HG03575 (cell line): ENCODE measurements at regions not wholly inside any gene's neighbourhood (a gene's known extent, or its start where the extent isn't known, plus 50 kb on each side); places are given as distances from the start of the nearest gene placed in this dataset.
"Not testable (repeated sequence)": the region's sequence is repeated elsewhere in the genome, so short reads cannot be mapped to it uniquely, and the experiment has no call there.

Experiments
- ATAC-seq: cut with Tn5 transposase; IDR thresholded peaks from one replicate; pipeline ENCODE4 v1.9.1; 2021; ENCODE audit not compliant: unreplicated experiment, insufficient number of reproducible peaks, low FRiP score; ENCODE audit errors: extremely low read depth

DNA sequence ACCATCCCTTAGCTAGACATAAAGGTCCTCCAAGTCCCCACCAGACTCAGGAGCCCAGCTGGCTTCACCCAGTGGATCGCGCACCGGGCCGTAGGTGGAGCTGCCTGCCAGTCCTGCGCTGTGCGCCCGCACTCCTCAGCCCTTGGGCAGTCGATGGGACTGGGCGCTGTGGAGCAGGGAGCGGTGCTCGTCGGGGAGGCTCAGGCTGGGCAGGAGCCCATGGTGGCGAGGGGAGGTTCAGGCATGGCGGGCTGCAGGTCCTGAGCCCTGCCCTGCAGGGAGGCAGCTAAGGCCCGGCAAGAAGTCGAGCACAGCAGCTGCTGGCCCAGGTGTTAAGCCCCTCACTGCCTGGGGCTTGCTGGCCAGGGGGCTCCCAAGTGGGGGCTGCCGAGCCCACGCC is 361.8 kb upstream of the ZNF462 start:
- ATAC-seq = not testable (repeated sequence)

DNA sequence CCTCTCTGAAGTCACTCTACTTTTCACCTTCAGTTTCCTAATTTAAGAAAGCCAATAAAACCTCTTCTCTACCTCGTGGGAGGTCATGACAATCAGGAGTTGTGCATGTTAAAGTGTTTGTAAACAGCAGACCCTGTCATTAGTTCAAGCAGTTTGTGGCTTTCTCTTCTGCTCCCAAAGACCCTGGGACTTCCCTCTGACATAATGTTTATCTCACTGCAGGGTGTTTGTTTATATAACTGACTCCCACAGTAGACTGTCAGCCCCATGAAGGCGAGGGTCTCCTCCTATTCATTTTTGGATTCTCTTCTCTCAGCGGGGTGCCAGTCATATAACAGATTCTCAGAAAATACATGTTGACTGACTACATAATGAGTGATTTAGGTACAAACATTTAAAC is 360.0 kb upstream of the ZNF462 start:
- no peak for ATAC-seq

DNA sequence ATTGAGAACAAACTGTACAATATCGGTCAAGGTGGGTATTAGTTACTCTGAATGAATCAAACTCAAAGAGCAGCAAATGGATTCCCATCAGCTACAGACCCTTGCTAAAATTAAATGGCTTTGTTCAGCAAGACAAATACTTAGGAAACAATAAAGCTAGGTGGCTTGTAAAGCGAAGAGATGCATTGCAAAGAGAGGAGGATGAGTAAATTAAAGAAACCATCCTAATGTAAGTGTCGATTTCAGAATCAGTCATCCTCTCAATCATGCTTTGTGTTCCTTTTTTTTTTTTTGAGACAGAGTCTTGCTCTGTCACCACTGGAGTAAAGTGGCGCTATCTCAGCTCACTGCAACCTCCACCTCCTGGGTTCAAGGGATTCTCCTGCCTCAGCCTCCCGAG is 359.2 kb upstream of the ZNF462 start:
- ATAC-seq = no peak

DNA sequence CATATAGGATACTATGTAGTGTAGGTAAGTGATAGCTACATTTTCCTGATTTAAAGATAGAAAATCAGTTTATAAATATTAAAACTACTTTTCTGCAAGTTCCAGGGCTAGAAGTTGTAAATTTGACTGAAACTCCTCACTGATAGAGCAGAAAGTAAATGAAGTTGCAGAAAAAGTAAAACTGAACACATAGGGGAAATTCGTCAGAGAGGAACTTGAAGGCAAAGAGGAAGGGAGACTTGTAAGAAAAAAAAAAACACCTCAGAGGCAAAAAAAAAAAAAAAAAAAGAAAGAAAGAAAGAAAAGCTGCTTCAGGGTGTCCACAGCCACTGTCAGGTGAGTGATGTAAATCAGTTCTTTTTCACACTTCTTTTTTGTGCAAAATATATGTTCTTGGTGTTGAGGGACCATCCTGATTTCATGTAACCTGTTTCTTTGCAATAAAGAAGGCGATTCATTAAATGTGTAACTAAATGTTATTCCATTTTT is 336.2 kb upstream of the ZNF462 start:
- no peak for ATAC-seq

DNA sequence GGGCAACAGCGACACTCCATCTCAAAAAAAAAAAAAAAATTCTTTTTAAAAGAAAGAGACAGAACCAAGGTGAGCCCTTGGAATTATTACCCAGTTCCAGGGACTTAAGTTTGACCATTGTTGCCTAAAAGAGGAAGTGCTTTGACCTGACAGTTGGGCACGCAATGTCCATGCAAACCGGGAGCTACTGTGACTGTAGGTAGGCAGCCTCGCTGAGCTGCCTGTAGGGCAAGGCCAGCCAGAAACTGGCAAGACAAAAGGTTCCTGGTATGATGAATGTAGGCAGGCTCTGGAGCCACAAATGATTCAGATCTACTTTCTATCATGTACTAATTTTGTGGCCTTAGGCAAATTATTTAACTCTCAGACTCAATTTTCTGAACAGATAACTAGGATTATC is 334.8 kb upstream of the ZNF462 start:
- ATAC-seq = no peak

DNA sequence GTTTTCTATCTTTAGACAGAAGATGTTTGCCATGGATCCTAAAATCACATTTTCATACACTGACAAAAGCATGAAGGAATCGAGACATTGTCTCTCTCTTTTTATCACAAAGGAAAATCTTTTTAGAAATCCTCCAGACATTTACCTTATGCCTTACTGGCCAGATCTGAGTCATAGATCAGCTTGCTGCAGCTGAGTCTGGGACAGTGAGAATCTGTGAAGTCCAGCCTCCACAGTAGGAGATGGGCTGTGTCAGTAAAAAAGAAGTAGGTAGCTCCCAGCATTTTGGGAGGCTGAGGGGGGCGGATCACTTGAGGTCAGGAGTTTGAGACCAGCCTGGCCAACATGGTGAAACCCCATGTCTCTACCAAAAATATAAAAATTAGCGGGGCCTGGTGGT is 333.4 kb upstream of the ZNF462 start:
- ATAC-seq = no peak

DNA sequence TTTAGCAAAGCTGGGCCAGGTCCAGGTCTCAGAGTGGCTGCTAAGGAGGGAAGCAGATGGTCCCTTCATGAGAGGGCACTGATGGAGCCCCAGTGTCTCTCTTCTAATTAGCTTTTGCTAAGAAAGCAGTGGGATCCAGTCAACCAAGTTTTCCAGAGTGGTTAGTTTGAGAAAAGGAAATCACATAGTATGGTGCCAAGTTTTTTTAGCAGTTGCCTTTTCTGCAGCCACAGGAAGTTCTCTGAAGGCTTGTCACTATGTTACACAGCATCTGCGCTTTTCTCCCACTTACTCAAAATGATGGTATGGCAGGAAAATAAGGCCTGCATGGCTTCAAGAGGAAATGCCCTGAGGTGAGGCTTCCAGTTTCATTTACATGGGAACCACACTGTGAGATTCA is 331.5 kb upstream of the ZNF462 start:
- ATAC-seq = no peak

DNA sequence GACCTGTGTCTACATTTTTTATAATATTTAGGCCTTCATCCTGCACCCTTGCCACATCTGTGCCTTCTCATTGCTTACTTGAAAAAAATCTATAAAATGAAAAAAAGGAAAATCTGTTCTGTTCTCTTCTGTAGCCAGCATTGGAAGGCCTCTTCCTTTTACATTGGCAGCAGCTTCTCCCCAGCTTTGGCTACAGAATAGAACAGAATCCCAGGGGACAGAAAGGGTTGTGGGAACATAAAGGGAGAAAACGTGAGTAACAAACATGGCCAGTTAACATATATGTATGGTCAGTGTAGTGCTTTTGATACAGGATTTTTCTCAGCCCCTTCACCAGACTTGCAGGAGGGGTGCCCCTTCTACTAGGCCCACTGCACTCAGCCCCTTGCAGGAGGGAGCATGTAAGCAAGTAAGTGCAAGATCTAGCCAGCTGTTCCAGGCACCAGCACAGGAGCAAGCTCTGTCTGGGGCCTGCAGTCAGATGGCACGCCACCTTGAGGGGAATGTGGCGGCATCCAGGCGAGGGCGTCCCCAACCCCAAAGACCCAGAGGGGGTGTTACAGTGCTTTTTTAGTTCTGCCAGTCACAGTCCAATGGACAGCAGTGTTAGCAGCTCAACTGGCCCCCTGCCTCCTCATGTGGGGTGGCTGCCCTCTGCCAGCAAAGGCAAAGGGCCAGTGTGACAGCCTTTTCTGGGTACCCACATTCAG is 330.5 kb upstream of the ZNF462 start:
- ATAC-seq = no peak

DNA sequence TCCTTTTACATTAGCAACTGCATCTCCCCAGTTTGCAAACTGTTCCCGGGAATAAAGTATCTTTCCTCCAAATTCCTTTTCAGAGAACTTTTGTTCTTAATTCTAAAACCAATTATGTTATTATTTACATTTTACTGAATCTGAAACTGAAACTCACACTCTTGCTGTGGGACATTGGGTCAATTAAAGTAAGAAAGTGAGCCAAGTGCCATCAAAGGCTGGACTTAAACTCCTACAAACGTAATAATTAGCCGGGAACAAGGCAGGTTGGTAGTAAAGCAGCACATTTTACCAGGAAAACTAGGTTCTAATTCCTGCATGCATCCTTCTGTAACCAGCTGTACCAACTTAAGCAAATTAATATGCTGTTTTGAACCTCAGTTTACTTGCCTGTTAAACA is 328.2 kb upstream of the ZNF462 start:
- no peak for ATAC-seq

DNA sequence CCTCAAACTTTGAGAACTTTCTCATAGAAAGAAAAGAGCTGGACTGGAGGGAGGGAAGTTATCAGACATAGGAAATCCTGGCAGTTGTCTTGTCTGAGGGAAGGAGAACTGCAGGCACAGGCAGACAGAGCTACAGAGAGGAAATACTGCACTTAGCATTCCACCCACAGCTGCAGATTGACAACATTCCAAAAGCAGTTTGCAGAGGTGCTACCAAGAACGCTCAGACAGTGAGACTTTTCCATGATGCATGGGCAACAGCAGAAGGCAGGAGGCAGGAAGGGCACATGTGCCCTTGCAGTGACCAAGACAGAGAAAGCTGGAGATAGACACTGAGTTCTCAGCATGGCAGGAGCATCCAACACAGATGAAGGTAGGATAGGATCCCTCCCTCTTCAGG is 327.5 kb upstream of the ZNF462 start:
- ATAC-seq = no peak

DNA sequence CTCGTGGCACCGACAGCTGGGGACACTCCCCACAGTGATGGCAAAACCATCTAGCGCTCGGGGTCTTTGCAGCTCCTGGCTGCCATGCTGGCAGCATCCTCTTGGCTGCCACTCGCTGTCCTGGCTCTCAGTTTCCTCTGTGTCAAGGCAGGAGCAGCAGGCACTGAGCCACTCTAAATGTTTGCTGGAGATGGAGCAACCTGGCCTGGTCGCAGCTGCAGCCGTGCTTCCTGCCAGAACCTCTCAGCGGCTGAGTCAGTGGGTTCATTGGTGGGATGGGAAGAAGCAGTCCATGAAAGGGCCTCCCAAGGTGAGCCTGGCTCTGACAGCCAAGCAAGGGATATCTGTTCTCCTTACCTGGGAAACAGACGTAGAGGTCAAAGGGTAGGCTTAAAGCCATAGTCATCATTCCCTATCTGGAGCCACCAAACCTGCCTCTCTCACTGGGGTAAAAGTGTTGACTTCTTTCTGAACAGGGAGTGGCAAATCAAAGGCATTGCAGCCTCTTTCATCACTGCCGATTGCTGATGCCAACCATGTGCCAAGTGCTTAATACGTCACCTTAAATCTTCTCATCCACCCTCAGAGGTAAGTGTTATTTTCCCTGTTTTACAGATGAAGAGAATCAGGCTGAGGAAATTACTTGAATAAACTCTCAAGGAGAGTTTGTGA is 304.8 kb upstream of the ZNF462 start:
- no peak for ATAC-seq

DNA sequence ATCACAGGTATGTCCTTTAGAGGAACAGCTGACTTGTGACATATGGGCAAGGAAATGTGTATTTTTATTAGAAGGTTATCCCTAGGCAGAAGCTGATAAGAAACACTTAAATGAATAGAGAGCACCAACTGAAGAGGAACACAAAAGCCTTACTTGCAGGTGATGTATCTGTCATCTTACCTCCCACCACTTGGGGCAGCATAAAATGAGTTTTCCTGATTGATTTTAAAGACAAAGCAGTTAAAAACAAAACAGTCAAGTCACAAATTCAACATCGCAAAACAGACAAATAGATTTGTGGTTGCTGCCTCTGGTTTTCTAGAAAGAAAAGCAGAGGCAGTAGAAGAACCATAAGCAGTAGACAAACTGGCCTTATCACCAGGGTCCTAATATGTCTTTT is 302.4 kb upstream of the ZNF462 start:
- ATAC-seq = no peak

DNA sequence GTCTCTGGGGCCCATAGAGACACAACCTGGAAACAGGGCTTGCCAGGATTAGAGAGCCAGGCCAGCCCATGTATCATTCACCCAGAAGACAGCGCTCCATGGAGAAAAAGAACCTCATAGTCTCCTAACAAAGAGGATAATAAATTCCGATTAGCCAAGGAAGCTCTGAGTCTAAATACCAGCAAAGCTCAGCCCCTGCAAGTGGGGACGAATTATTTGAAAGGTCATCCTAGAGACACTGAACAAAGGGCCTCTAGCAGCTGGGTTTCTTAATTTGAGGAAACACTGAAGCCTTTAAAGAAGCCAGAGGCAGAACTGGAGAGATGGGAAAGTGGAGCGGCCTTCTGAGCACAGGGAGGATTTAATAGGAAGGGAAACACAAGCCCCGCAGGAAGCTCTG is 287.1 kb upstream of the ZNF462 start:
- no peak for ATAC-seq

DNA sequence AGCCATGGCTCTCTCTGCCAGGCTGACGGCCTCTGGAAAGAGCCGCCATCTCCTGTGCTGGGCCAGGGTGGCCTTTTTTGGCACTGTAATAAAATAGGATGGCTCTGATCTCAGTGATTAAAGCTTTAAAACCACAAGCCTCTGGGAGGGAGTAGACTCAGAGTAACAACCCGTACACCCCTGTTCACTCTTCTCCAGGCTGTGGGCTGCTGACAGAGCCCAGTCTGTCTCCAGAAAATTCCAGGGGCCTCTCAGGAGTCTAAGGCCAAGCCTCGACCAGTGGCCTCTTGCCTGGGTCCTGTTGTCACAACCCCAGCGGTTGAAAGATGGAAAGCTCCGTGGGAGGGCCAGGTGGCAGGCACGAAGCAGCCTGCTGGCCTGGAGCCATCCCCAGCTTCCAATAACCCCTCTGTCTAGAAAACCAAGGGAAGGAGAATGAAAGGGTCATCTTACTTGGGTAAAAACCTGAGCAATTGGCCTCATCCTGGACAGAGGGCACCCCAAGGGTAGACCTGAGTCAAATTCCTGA is 286.7 kb upstream of the ZNF462 start:
- no peak for ATAC-seq

DNA sequence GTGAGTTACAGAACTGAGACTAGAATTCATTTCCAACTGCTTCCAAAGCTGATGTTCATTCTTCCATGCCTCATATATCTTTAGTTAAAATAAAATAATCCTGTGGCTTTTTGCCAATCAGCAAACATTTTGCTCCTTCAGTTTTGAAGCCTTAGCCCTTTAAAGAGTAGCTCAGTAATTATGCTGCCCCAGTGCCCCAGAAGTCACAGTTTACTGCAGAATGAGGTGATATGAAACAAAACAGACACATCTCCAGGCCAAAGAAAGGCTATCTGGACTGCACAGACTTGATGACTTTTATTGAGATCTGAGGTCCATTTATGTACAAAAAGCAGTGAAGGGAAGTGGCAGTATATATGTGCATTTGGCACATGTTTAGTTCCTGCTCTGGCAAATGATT is 285.8 kb upstream of the ZNF462 start:
- ATAC-seq = no peak

DNA sequence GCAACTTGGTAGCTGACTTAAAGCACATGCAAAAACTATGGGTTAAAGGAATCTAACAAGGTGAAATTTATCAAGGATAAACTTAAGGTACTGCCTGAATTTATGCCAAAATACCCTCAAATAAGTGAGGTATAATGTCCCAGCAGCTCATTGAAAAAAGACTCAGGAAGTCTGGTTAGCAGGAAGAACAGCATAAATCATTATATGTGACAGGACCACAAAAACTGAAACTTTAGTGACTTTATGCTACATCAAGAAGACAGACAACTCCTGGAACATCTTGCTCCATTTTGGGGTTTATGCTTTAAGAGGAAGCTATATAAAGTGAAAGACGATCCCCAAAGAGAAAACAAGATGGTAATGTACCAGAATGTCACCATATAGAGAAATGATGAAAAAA is 282.4 kb upstream of the ZNF462 start:
- ATAC-seq = no peak

DNA sequence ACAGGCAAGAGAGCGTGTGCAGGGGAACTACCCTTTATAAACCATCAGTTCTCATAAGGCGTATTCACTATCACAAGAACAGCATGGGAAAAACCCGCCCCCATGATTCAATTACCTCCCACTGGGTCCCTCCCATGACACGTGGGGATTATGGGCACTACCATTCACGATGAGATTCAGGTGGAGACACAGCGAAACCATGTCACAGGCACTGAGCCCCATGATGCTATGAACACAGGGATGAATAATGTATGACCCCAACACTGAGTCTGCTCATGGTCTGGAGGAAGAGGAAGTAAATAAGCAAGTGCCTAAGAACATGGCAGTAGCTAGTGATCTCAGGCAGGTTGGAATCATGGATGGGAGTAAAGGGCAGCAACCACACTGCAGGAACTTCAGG is 281.0 kb upstream of the ZNF462 start:
- ATAC-seq = no peak

DNA sequence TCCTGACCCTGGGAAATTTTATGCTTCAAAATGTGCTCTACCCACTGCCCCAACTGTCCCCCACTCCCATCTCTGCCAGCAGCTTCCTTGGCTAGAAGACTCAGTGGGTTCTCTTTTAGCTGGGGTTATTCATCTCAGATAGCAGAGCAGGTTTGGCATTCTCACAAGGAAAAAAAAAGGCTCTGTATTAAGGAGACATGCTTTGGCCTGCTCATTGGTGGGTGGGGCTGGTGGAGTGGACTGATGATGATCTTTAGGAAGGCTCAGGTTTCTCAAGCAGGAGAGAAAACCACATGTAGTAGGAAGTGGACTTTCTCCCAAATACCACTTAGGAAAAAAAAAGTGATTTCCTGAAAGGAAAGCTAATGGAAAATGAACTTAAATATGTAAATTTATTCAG is 279.2 kb upstream of the ZNF462 start:
- ATAC-seq = no peak

DNA sequence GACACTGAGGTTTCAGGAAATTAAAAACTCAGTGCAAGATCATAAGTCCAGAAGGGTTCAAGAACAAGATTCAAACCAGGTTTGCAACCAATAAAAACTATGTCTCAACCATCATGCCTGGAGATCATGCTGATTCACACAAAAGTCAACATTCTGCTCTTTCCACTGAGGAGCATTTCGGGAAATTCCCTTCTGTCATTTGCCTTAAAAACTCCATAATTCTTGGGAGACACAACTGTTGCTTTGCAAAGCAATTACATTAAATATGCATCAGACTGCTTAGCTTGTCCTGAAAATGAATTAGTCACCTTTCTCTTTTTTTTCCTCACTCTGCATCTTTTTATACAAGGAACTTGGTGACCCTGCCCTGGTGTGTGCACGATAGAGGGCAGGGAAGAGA is 275.9 kb upstream of the ZNF462 start:
- ATAC-seq = no peak

DNA sequence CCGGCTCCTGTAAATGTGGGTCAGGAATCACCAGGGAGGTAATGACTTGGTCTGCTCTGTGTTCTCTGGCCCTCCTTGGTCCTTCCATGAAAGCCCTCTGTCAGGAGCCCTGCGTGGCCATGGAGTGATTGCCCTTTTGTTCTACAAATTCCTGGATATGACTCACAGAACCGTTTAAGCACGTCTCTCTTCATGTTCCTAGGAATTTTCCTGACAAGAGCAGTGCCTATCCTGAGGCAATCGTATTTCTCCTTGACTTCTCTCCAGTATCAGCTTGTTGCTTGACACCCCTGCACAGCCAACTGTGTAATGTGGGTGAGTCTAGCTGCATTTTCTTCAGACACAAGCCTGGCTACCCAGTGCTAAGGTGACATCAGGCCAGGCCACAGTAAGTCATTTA is 274.3 kb upstream of the ZNF462 start:
- ATAC-seq = no peak
